HEK293T (cell line): ENCODE measurements at regions not wholly inside any gene's neighbourhood (a gene's known extent, or its start where the extent isn't known, plus 50 kb on each side); places are given as distances from the start of the nearest gene placed in this dataset.

Source experiments
- BHLHE40 ChIP-seq: fragments of 450-650 bp; IDR thresholded peaks from 2 replicates; pipeline ENCODE4 v1.6.1; 2016; ENCODE audit warnings: mild to moderate bottlenecking, moderate library complexity, borderline replicate concordance
- FOXA1 ChIP-seq: fragments of 450-650 bp; IDR thresholded peaks from 2 replicates; pipeline ENCODE4 v1.6.1; 2016; ENCODE audit warnings: mild to moderate bottlenecking
- FOXK2 ChIP-seq: fragments of 450-650 bp; IDR thresholded peaks from 2 replicates; pipeline ENCODE4 v1.6.1; 2016; ENCODE audit warnings: mild to moderate bottlenecking
- FOXM1 ChIP-seq: fragments of 450-650 bp; IDR thresholded peaks from 2 replicates; pipeline ENCODE4 v1.6.1; 2017; ENCODE audit warnings: mild to moderate bottlenecking, borderline replicate concordance
- HDGF ChIP-seq: fragments of 450-650 bp; IDR thresholded peaks from 2 replicates; pipeline ENCODE4 v1.6.1; 2017; ENCODE audit warnings: antibody characterized with exemption, borderline replicate concordance
- LEF1 ChIP-seq: fragments of 450-650 bp; IDR thresholded peaks from 2 replicates; pipeline ENCODE4 v1.6.1; 2017; ENCODE audit warnings: mild to moderate bottlenecking, borderline replicate concordance
- NFRKB ChIP-seq: fragments of 450-650 bp; IDR thresholded peaks from 2 replicates; pipeline ENCODE4 v1.6.1; 2016; ENCODE audit warnings: mild to moderate bottlenecking, moderate library complexity
- PKNOX1 ChIP-seq: fragments of 450-650 bp; IDR thresholded peaks from 2 replicates; pipeline ENCODE4 v1.6.1; 2016
- SP1 ChIP-seq: fragments of 450-650 bp; IDR thresholded peaks from 2 replicates; pipeline ENCODE4 v1.6.1; 2017
- SUZ12 ChIP-seq: fragments of 450-650 bp; IDR thresholded peaks from 2 replicates; pipeline ENCODE4 v1.6.1; 2016; ENCODE audit warnings: mild to moderate bottlenecking
- TARDBP ChIP-seq: fragments of 450-650 bp; IDR thresholded peaks from 2 replicates; pipeline ENCODE4 v1.6.1; 2016
- ZNF384 ChIP-seq: fragments of 450-650 bp; IDR thresholded peaks from 2 replicates; pipeline ENCODE4 v1.6.1; 2016

GRCh38 chr16:87149051-87149450 is 168.1 kb downstream of the C16orf95 start:
- TF ChIP-seq PKNOX1 (no peak), LEF1 (no peak), BHLHE40 (no peak), FOXK2 (no peak), FOXA1 (no peak), SP1 (no peak), FOXM1 (no peak), SUZ12 (no peak), HDGF (no peak), ZNF384 (no peak), TARDBP (no peak), NFRKB (no peak)
